Stomach (tissue), 4 donors: ENCODE measurements at regions not wholly inside any gene's neighbourhood (a gene's known extent, or its start where the extent isn't known, plus 50 kb on each side); places are given as distances from the start of the nearest gene placed in this dataset.

ENCODE experiments used
- EP300 ChIP-seq: sonication (generic); formaldehyde crosslinking; IDR thresholded peaks from one replicate; pipeline ENCODE4 v1.6.1; 2017; ENCODE audit warnings: antibody characterized with exemption
- POLR2A ChIP-seq, 4 donors: fragments of 450-650 bp; IDR thresholded peaks; one replicate each; pipeline ENCODE4 v1.6.1; 2016; ENCODE audit warnings: antibody characterized with exemption in 4 of 4, control low read depth in 2 of 4, mild to moderate bottlenecking in 1 of 4, moderate library complexity in 1 of 4
- POLR2AphosphoS5 ChIP-seq, 3 donors: sonication (generic); formaldehyde crosslinking; IDR thresholded peaks; one replicate each; pipeline ENCODE4 v1.6.1; 2016; ENCODE audit warnings: antibody characterized with exemption in 3 of 3
- TF ChIP-seq, protein P1 (sequence below), 7 experiments: fragments of 450-650 bp in 4 of 7; fragments of 200-600 bp in 3 of 7; sonication (generic) in 3 of 7; IDR thresholded peaks; one replicate each; pipeline ENCODE4 v1.5.1; 2016 to 2019; ENCODE audit warnings: antibody characterized with exemption in 7 of 7, control low read depth in 2 of 7, mild to moderate bottlenecking in 1 of 7

- TF ChIP-seq POLR2AphosphoS5 (IDR thresholded peaks at IDR 0.05), result no peak
- TF ChIP-seq, protein P1, sequence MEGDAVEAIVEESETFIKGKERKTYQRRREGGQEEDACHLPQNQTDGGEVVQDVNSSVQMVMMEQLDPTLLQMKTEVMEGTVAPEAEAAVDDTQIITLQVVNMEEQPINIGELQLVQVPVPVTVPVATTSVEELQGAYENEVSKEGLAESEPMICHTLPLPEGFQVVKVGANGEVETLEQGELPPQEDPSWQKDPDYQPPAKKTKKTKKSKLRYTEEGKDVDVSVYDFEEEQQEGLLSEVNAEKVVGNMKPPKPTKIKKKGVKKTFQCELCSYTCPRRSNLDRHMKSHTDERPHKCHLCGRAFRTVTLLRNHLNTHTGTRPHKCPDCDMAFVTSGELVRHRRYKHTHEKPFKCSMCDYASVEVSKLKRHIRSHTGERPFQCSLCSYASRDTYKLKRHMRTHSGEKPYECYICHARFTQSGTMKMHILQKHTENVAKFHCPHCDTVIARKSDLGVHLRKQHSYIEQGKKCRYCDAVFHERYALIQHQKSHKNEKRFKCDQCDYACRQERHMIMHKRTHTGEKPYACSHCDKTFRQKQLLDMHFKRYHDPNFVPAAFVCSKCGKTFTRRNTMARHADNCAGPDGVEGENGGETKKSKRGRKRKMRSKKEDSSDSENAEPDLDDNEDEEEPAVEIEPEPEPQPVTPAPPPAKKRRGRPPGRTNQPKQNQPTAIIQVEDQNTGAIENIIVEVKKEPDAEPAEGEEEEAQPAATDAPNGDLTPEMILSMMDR (IDR thresholded peaks at IDR 0.05), result no peak
- TF ChIP-seq POLR2A (IDR thresholded peaks at IDR 0.05), result no peak
- TF ChIP-seq EP300, result no peak
Observed at GRCh38 chr12:107501681-107502080, 183.9 kb upstream of the PWP1 start.
